IPS-15b (cell line): ENCODE measurements at regions not wholly inside any gene's neighbourhood (a gene's known extent, or its start where the extent isn't known, plus 50 kb on each side); places are given as distances from the start of the nearest gene placed in this dataset.

Source experiments
- H3K27me3 ChIP-seq: one replicate; pipeline ENCODE4 v1.6.1; 2013; ENCODE audit warnings: low read length; ENCODE audit not compliant: control insufficient read depth, insufficient read depth
- H3K36me3 ChIP-seq: one replicate; pipeline ENCODE4 v1.6.1; 2013; ENCODE audit warnings: low read length; ENCODE audit not compliant: control insufficient read depth, insufficient read depth
- H3K4me1 ChIP-seq: one replicate; pipeline ENCODE4 v1.6.1; 2013; ENCODE audit warnings: mild to moderate bottlenecking, low read length; ENCODE audit not compliant: control insufficient read depth, insufficient read depth
- H3K4me3 ChIP-seq: one replicate; pipeline ENCODE4 v1.5.1; 2013; ENCODE audit warnings: low read depth, low read length
- H3K9ac ChIP-seq: one replicate; pipeline ENCODE4 v1.6.1; 2013; ENCODE audit warnings: low read depth, mild to moderate bottlenecking, low read length
- H3K9me3 ChIP-seq: one replicate; pipeline ENCODE4 v1.6.1; 2013; ENCODE audit warnings: mild to moderate bottlenecking, low read length; ENCODE audit not compliant: control insufficient read depth, insufficient read depth

GRCh38 chr7:16115374-16115773, 306.0 kb downstream of the CRPPA start:
- Histone ChIP-seq H3K9me3 (peaks cover 5% of the 10 kb centered on the region), H3K4me1 (no peaks in the 10 kb centered on the region), H3K27me3 (no peaks in the 10 kb centered on the region), H3K36me3 (no peaks in the 10 kb centered on the region), H3K9ac (no peak overlapping the region), H3K4me3 (no peak overlapping the region)

GRCh38 chr7:16114633-16115032, 306.7 kb downstream of the CRPPA start:
- no peaks in the 10 kb centered on the region for H3K36me3 ChIP-seq
- no peak overlapping the region for H3K4me3 ChIP-seq
- peaks cover 5% of the 10 kb centered on the region for H3K9me3 ChIP-seq
- no peak overlapping the region for H3K9ac ChIP-seq
- H3K4me1 ChIP-seq = no peaks in the 10 kb centered on the region
- no peaks in the 10 kb centered on the region for H3K27me3 ChIP-seq

GRCh38 chr7:16114071-16114470, 307.3 kb downstream of the CRPPA start:
- Histone ChIP-seq H3K9me3 (peaks cover 5% of the 10 kb centered on the region), H3K36me3 (no peaks in the 10 kb centered on the region), H3K9ac (no peak overlapping the region), H3K4me3 (no peak overlapping the region), H3K4me1 (no peaks in the 10 kb centered on the region), H3K27me3 (no peaks in the 10 kb centered on the region)

- Histone ChIP-seq H3K27me3 (no peaks in the 10 kb centered on the region), H3K9me3 (peaks cover 5% of the 10 kb centered on the region), H3K36me3 (no peaks in the 10 kb centered on the region), H3K9ac (no peak overlapping the region), H3K4me1 (no peaks in the 10 kb centered on the region), H3K4me3 (no peak overlapping the region)
These were observed 308.3 kb downstream of the CRPPA start for GRCh38 chr7:16113058-16113457.

- no peaks in the 10 kb centered on the region for H3K27me3 ChIP-seq
- no peaks in the 10 kb centered on the region for H3K36me3 ChIP-seq
- no peak overlapping the region for H3K9ac ChIP-seq
- H3K9me3 ChIP-seq = no peaks in the 10 kb centered on the region
- no peak overlapping the region for H3K4me3 ChIP-seq
- H3K4me1 ChIP-seq = no peaks in the 10 kb centered on the region
These were observed 314.5 kb downstream of the CRPPA start for GRCh38 chr7:16106869-16107268.

DNA sequence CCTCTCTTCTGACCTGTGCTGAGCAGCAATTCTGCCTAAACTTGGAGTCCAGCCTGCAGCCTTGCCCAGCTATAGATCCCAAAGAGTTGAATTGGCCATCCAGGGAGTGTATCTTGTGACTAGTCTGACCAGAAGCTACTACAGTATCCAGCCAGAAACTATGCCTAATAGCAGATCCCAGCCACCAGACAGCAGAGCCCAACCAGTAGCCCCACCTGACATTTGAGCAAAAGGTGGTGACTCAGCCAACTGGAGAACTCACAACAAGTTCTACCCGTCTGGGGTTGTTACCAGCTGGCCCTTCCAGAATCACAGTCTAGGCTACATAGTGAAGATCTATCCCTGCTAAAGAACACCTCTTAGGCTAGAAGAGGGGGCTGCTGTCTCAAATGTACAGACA, 315.0 kb downstream of the CRPPA start:
- Histone ChIP-seq H3K4me3 (no peak overlapping the region), H3K27me3 (no peaks in the 10 kb centered on the region), H3K9me3 (no peaks in the 10 kb centered on the region), H3K4me1 (no peaks in the 10 kb centered on the region), H3K36me3 (no peaks in the 10 kb centered on the region), H3K9ac (no peak overlapping the region)

DNA sequence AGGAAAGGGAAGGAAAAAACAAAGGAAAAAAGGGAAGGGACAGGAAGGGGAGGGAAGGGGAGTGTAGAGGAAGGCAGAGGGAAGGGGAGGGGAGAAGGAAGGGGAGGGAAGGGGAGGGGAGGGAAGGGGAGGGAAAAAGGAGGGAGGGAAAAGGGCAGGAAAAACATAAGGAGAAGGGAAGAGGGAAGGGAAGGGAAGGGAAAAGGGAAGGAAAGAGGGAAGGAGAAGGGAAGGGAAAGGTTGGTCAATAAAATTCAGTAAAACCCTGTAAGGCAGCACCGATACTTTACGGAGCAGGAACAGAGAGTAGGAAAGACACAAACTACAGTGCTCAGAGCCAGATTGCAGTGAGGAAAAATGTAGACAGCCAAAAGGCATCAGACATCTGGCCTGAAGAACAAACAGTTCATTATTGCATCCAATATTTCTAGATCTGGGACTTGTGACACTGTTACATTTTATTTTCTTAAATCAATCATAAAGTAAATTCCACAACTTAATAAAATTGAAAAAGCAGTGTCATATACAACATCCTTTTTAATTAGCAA, 322.0 kb downstream of the CRPPA start:
- no peak overlapping the region for H3K9ac ChIP-seq
- H3K4me3 ChIP-seq = no peak overlapping the region
- no peaks in the 10 kb centered on the region for H3K9me3 ChIP-seq
- no peaks in the 10 kb centered on the region for H3K36me3 ChIP-seq
- H3K4me1 ChIP-seq = peaks cover 3% of the 10 kb centered on the region
- no peaks in the 10 kb centered on the region for H3K27me3 ChIP-seq

GRCh38 chr7:16098585-16099179, 322.7 kb downstream of the CRPPA start:
- Histone ChIP-seq H3K4me1 (peaks cover 3% of the 10 kb centered on the region), H3K9me3 (no peaks in the 10 kb centered on the region), H3K36me3 (no peaks in the 10 kb centered on the region), H3K27me3 (no peaks in the 10 kb centered on the region), H3K9ac (no peak overlapping the region), H3K4me3 (no peak overlapping the region)

GRCh38 chr7:16098058-16098457, 323.3 kb downstream of the CRPPA start:
- Histone ChIP-seq H3K9ac (no peak overlapping the region), H3K9me3 (no peaks in the 10 kb centered on the region), H3K27me3 (no peaks in the 10 kb centered on the region), H3K4me1 (peaks cover 3% of the 10 kb centered on the region), H3K4me3 (no peak overlapping the region), H3K36me3 (no peaks in the 10 kb centered on the region)

DNA sequence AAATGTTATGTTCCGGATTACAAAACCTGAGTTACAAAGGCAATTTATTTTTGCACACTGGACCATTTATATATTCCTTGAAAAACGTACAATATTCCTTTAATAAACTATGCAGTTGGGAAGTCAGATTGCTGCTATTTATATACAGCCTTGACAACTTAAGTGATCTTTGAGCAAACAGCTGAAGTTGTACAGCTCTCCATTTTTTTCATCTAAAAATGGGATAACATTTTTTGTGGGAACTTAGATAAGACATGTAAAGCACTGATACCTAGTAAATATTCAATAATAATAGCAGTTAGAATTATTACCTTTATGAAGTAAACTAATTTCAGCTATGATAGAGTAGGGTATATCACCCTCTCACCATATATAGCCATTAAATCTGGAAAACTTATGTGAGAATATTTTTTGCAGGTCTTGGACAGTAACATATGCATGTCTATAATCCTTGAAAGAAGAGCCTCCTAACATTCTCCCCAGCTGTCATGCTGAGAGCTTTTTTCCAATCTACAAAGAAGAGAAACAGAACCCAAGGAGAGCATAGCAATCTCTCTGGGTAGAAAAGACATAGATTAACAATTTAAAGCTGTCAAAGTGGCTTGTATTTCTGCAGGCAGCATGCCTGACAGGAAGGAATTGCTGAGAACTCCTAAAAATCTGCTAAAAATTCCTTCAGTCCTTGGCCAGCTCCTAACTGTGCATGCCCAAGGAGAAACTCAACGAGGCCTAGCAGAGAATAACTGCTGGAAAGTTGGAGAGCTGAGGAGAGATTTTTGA, 326.0 kb downstream of the CRPPA start:
- Histone ChIP-seq H3K27me3 (no peaks in the 10 kb centered on the region), H3K9me3 (no peaks in the 10 kb centered on the region), H3K9ac (no peak overlapping the region), H3K4me3 (no peak overlapping the region), H3K4me1 (peaks cover 3% of the 10 kb centered on the region), H3K36me3 (no peaks in the 10 kb centered on the region)

GRCh38 chr7:16094651-16095050, 326.7 kb downstream of the CRPPA start:
- peaks cover 3% of the 10 kb centered on the region for H3K4me1 ChIP-seq
- no peak overlapping the region for H3K4me3 ChIP-seq
- no peak overlapping the region for H3K9ac ChIP-seq
- H3K27me3 ChIP-seq = no peaks in the 10 kb centered on the region
- no peaks in the 10 kb centered on the region for H3K9me3 ChIP-seq
- no peaks in the 10 kb centered on the region for H3K36me3 ChIP-seq

DNA sequence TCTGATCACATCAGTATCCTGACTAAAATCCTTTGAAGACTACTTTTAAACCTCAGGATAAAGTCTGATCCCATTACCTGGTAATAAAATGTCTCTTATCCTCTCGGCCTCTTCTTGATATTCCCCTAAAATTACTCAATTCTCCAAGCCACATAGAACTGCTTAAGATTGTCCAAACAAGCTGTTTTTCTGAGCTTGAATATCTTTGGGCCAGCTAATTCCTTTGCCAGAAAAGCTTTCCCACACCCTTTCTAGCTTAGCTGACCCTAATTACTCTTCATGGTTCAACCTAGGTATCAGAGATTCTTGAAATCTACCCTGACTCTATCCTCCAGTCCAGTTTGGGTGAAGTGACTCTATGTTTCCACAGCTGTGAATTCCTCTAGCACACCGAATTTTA, 328.6 kb downstream of the CRPPA start:
- no peaks in the 10 kb centered on the region for H3K36me3 ChIP-seq
- no peaks in the 10 kb centered on the region for H3K27me3 ChIP-seq
- H3K4me3 ChIP-seq = no peak overlapping the region
- no peaks in the 10 kb centered on the region for H3K9me3 ChIP-seq
- H3K4me1 ChIP-seq = no peaks in the 10 kb centered on the region
- H3K9ac ChIP-seq = no peak overlapping the region
